Omental fat pad (tissue), 3 donors: ENCODE measurements at regions not wholly inside any gene's neighbourhood (a gene's known extent, or its start where the extent isn't known, plus 50 kb on each side); places are given as distances from the start of the nearest gene placed in this dataset.
"Not testable (repeated sequence)": the region's sequence is repeated elsewhere in the genome, so short reads cannot be mapped to it uniquely, and the experiment has no call there.

Experiments
- ATAC-seq: fragments of 150-250 bp; one replicate; pipeline ENCODE4 v1.9.1; 2016; ENCODE audit warnings: mild to moderate bottlenecking, moderate library complexity; ENCODE audit not compliant: low FRiP score
- DNase-seq: peaks from one replicate; pipeline ENCODE4 v3.0.0-alpha.2; 2019; ENCODE audit warnings: low spot score
- TF ChIP-seq, protein P1 (sequence below), 3 donors: fragments of 450-650 bp; IDR thresholded peaks; one replicate each; pipeline ENCODE4 v1.5.1; 2016 to 2017; ENCODE audit warnings: antibody characterized with exemption in 3 of 3, mild to moderate bottlenecking in 3 of 3, moderate library complexity in 2 of 3

DNA sequence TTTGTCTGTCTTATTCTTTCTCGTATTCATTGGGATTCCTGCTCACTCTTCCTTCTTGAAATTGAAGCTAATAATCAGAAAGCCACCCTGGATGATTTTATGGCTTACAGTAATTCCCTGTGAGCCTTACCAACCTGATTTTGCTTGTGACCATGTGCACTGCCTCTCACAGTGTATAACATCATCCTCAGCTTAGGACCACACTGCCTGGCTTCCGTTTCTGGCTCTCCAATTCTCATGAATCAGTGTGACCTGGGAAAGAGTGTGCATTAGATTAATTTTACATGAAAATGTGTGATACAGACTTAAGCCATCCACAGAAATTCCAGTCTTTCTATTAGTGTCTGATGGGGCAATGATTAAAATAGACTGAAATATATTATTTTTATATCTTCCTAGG lies 126.8 kb upstream of the DMRT1 start:
- TF ChIP-seq, protein P1, sequence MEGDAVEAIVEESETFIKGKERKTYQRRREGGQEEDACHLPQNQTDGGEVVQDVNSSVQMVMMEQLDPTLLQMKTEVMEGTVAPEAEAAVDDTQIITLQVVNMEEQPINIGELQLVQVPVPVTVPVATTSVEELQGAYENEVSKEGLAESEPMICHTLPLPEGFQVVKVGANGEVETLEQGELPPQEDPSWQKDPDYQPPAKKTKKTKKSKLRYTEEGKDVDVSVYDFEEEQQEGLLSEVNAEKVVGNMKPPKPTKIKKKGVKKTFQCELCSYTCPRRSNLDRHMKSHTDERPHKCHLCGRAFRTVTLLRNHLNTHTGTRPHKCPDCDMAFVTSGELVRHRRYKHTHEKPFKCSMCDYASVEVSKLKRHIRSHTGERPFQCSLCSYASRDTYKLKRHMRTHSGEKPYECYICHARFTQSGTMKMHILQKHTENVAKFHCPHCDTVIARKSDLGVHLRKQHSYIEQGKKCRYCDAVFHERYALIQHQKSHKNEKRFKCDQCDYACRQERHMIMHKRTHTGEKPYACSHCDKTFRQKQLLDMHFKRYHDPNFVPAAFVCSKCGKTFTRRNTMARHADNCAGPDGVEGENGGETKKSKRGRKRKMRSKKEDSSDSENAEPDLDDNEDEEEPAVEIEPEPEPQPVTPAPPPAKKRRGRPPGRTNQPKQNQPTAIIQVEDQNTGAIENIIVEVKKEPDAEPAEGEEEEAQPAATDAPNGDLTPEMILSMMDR (IDR thresholded peaks at IDR 0.05) = no peak
- DNase-seq (no peak), ATAC-seq (no peak)

DNA sequence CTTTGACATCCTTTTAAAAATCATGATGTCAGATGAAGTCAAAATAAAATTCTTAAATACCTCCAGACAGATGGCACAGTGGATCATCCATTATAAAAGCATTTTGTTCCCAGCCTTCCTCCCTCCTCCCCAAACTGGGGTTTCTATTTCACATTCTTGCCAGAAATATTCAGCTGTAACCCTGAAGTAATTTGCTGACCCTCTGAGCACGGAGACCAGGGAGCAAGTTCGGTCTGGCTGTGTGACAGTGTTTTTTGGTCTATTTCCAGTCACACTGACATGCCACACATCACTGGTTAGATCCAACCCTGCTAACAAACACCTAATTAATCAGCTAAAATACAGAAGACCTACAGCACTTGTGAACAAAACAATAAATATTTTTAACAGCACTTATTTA lies 126.2 kb upstream of the DMRT1 start:
- TF ChIP-seq, protein P1 (IDR thresholded peaks at IDR 0.05) = no peak
- ATAC-seq = no peak
- DNase-seq = no peak

GRCh38 chr9:715743-716400 lies 125.6 kb upstream of the DMRT1 start:
- DNase-seq = no peak
- TF ChIP-seq, protein P1 (IDR thresholded peaks at IDR 0.05) = no peak
- ATAC-seq = no peak

DNA sequence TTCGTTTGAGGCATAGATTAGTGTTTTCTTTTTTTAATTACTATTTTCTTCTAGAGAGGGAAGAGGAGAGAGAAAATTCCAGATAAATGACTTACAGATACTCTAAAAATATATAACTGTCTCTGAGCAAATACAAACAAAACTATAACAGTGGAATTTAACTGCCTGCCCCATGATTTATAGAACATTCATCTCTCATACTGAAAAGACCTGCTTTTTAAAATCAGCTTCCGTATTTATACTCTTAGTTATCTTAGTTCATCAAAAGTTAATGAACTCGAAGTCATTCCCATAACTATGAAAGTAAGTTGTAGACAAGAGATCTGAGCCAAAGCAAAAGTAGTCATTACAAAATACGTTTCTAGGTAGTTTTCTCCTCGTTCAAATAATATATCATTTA lies 123.8 kb upstream of the DMRT1 start:
- TF ChIP-seq, protein P1 (IDR thresholded peaks at IDR 0.05) = no peak
- no peak for DNase-seq
- no peak for ATAC-seq

- TF ChIP-seq, protein P1 (IDR thresholded peaks at IDR 0.05) = no peak
- ATAC-seq = no peak
- no peak for DNase-seq
Measured at GRCh38 chr9:720239-720881, 121.1 kb upstream of the DMRT1 start.

GRCh38 chr9:722388-722980 lies 119.0 kb upstream of the DMRT1 start:
- ATAC-seq = no peak
- no peak for DNase-seq
- TF ChIP-seq, protein P1 (IDR thresholded peaks at IDR 0.05) = no peak

DNA sequence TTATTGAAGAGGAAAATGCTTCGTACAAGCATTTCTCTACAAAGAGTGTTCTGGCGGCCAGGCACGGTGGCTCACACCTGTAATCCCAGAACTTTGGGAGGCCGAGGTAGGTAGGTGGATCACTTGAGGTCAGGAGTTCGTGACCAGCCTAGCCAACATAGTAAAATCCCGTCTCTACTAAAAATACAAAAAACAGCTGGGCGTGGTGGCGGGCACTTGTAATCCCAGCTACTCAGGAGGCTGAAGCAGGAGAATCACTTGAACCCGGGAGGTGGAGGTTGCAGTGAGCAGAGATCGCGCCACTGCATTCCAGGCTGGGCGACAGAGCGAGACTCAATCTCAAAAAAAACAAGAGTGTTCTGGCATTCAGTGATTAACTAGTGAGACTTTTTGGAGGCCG lies 117.0 kb upstream of the DMRT1 start:
- ATAC-seq, DNase-seq: not testable (repeated sequence)
